Spleen (tissue), 7 donors: ENCODE measurements at regions not wholly inside any gene's neighbourhood (a gene's known extent, or its start where the extent isn't known, plus 50 kb on each side); places are given as distances from the start of the nearest gene placed in this dataset.
"Not testable (repeated sequence)": the region's sequence is repeated elsewhere in the genome, so short reads cannot be mapped to it uniquely, and the experiment has no call there.

ENCODE experiments used
- POLR2A ChIP-seq, 3 donors: fragments of 450-650 bp; IDR thresholded peaks; one replicate each; pipeline ENCODE4 v1.5.1; 2017; ENCODE audit warnings: antibody characterized with exemption in 3 of 3, mild to moderate bottlenecking in 1 of 3
- POLR2AphosphoS5 ChIP-seq, 3 donors: sonication (generic); formaldehyde crosslinking; IDR thresholded peaks; one replicate each; pipeline ENCODE4 v1.5.1; 2017; ENCODE audit warnings: antibody characterized with exemption in 3 of 3
- TF ChIP-seq, protein P1 (sequence below), 11 experiments: fragments of 200-600 bp in 7 of 11; fragments of 450-650 bp in 4 of 11; sonication (generic) in 4 of 11; IDR thresholded peaks in 8 of 11; conservative IDR thresholded peaks in 3 of 11; 1 replicate in 7 of 11; 2 replicates in 4 of 11; pipeline versions ENCODE4 v1.4.0 to v1.8.0; 2016 to 2021; ENCODE audit warnings: antibody characterized with exemption in 11 of 11, inconsistent platforms in 4 of 11, mild to moderate bottlenecking in 1 of 11
- donor health status: DM: no; HTN: no; CAD: no; lungs with moderate emphysema.
- donor health status: DM: no; HTN: no; CAD: no.
- donor health status: DM: no; HTN: no; CAD: no.

DNA sequence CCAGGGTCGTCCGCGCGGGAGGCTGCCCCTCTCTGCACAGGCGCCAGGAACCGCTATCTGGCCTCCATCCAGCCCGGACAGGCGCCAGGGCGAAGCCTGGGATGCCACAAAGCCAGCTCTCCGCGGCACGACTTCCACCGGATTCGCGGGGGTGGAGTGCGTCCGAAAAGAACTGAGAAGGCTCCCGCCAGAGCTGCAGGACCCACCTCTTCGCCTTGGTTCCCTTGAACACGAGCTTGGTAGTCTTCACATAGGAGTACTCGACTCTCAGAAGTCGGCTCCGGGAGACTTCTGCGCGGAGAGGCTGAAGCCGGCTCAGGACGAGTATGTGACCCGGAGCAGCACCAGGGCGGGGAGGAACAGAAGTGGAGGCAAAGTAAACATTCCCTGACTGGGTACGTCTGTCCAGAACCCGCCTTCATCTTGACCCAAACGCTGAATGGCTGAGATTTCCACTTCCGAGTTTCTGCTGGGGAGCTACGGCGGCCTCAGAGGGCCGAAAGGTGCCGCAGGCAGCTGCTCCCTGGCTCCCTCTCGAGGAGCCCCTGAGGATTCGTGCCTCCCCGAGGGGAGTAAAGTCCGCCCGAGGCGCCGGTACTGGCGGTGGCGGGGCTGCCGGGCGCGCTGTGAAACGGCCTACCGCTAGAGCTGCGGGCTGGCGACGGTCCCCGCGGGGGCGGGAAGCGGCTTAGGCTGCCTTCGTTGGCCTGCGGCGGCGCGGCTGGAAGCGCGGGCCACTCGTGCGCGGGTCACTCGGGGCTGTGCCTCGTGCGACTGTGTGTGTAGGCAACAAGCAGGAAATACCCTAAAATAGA, 2654.9 kb upstream of the DEFB115 start:
- TF ChIP-seq, protein P1, sequence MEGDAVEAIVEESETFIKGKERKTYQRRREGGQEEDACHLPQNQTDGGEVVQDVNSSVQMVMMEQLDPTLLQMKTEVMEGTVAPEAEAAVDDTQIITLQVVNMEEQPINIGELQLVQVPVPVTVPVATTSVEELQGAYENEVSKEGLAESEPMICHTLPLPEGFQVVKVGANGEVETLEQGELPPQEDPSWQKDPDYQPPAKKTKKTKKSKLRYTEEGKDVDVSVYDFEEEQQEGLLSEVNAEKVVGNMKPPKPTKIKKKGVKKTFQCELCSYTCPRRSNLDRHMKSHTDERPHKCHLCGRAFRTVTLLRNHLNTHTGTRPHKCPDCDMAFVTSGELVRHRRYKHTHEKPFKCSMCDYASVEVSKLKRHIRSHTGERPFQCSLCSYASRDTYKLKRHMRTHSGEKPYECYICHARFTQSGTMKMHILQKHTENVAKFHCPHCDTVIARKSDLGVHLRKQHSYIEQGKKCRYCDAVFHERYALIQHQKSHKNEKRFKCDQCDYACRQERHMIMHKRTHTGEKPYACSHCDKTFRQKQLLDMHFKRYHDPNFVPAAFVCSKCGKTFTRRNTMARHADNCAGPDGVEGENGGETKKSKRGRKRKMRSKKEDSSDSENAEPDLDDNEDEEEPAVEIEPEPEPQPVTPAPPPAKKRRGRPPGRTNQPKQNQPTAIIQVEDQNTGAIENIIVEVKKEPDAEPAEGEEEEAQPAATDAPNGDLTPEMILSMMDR (IDR thresholded peaks at IDR 0.05 in 8 of 11, conservative IDR thresholded peaks at IDR 0.05 in 3 of 11), result peak in 10 of 11 experiments; percentile 41 to 80 (median 62)
- TF ChIP-seq POLR2A (IDR thresholded peaks at IDR 0.05), result not testable (repeated sequence)
- TF ChIP-seq POLR2AphosphoS5 (IDR thresholded peaks at IDR 0.05), result peak; percentile 52 to 85 (median 83)
